IMR-90 (cell line): ENCODE measurements at regions not wholly inside any gene's neighbourhood (a gene's known extent, or its start where the extent isn't known, plus 50 kb on each side); places are given as distances from the start of the nearest gene placed in this dataset.

Source experiments
- ATAC-seq: fragments of 200-7000 bp; cut with Tn5 transposase; 2 replicates; pipeline ENCODE4 v1.9.1; 2020; ENCODE audit warnings: low read depth, mild to moderate bottlenecking, moderate library complexity
- BruUV-seq: library from RNA; stranded (reverse); fragments of 400-500 nt; replicated peaks from 2 replicates; lab custom pipeline; 2021; lab: Mats Ljungman, UMichigan
- CTCF ChIA-PET: fragments of 300-600 bp; formaldehyde crosslinking; extraction: SDS; loops from one replicate; lab custom pipeline; 2021; ENCODE audit warnings: antibody characterized with exemption; lab: Yijun Ruan, JAX
- POLR2A ChIA-PET: fragments of 300-600 bp; sonication (Branson Sonifier 250); formaldehyde crosslinking; loops from one replicate; lab custom pipeline; 2022; ENCODE audit warnings: antibody characterized with exemption; ENCODE audit not compliant: unreplicated experiment; lab: Charles Lee
- DNase-seq: peaks from one replicate; pipeline ENCODE4 v3.0.0; 2013
- H2AFZ ChIP-seq: replicated peaks from 2 replicates; pipeline ENCODE3; 2013; ENCODE audit warnings: low read length, mild to moderate bottlenecking; ENCODE audit not compliant: poor library complexity
- H2AK5ac ChIP-seq: 2 replicates; pipeline ENCODE4 v1.6.1; 2013; ENCODE audit warnings: low read depth, low read length, inconsistent platforms
- H2AK9ac ChIP-seq: replicated peaks from 2 replicates; pipeline ENCODE3; 2013; ENCODE audit warnings: mild to moderate bottlenecking, low read depth, low read length, moderate library complexity; ENCODE audit not compliant: poor library complexity
- H2BK120ac ChIP-seq: 2 replicates; pipeline ENCODE4 v1.6.1; 2013; ENCODE audit warnings: low read depth, low read length, inconsistent platforms
- H2BK15ac ChIP-seq: 3 replicates; pipeline ENCODE4 v1.6.1; 2013; ENCODE audit warnings: low read depth, low read length, inconsistent platforms
- H2BK20ac ChIP-seq: 2 replicates; pipeline ENCODE4 v1.6.1; 2013; ENCODE audit warnings: low read depth, mild to moderate bottlenecking, inconsistent platforms, low read length, moderate library complexity
- H2BK5ac ChIP-seq: 2 replicates; pipeline ENCODE4 v1.6.1; 2013; ENCODE audit warnings: mild to moderate bottlenecking, low read depth, low read length, inconsistent platforms; ENCODE audit not compliant: poor library complexity, severe bottlenecking
- H3K14ac ChIP-seq: replicated peaks from 2 replicates; pipeline ENCODE4 v1.6.1; 2013; ENCODE audit warnings: low read depth, low read length, inconsistent platforms
- H3K18ac ChIP-seq: 2 replicates; pipeline ENCODE4 v1.6.1; 2013; ENCODE audit warnings: low read depth, low read length, control low read depth
- H3K23ac ChIP-seq: 2 replicates; pipeline ENCODE4 v1.6.1; 2013; ENCODE audit warnings: low read depth, low read length, inconsistent platforms
- H3K27ac ChIP-seq: 2 replicates; pipeline ENCODE4 v1.5.1; 2013; ENCODE audit warnings: mild to moderate bottlenecking, control low read depth, low read length; ENCODE audit not compliant: insufficient read depth
- H3K27me3 ChIP-seq: 2 replicates; pipeline ENCODE4 v1.6.1; 2013; ENCODE audit warnings: low read length; ENCODE audit not compliant: control insufficient read depth, insufficient read depth
- H3K36me3 ChIP-seq: 2 replicates; pipeline ENCODE4 v1.6.1; 2013; ENCODE audit warnings: low read length, mixed read lengths; ENCODE audit not compliant: control insufficient read depth, insufficient read depth
- H3K4ac ChIP-seq: 2 replicates; pipeline ENCODE4 v1.6.1; 2013; ENCODE audit warnings: low read depth, low read length, inconsistent platforms
- H3K4me1 ChIP-seq: 2 replicates; pipeline ENCODE4 v1.6.1; 2013; ENCODE audit warnings: low read length, mixed read lengths; ENCODE audit not compliant: control insufficient read depth, insufficient read depth
- H3K4me2 ChIP-seq: 2 replicates; pipeline ENCODE4 v1.6.1; 2013; ENCODE audit warnings: low read depth, mild to moderate bottlenecking, control low read depth, low read length, moderate library complexity
- H3K4me3 ChIP-seq: 2 replicates; pipeline ENCODE4 v1.5.1; 2013; ENCODE audit warnings: low read depth, mild to moderate bottlenecking, control low read depth, low read length, moderate library complexity; ENCODE audit not compliant: insufficient read depth
- H3K56ac ChIP-seq: 2 replicates; pipeline ENCODE4 v1.6.1; 2013; ENCODE audit warnings: low read length, inconsistent platforms; ENCODE audit not compliant: insufficient read depth; ENCODE audit errors: extremely low read depth
- H3K79me1 ChIP-seq, 2 experiments: 2 replicates each; pipeline ENCODE4 v1.6.1; 2013; ENCODE audit warnings: low read length in 2 of 2, inconsistent platforms in 1 of 2, low read depth in 1 of 2
- H3K9ac ChIP-seq: 2 replicates; pipeline ENCODE4 v1.6.1; 2013; ENCODE audit warnings: low read depth, low read length, control low read depth
- H3K9me1 ChIP-seq: 2 replicates; pipeline ENCODE4 v1.6.1; 2013; ENCODE audit warnings: low read length, inconsistent platforms; ENCODE audit not compliant: insufficient read depth
- H3K9me3 ChIP-seq: 2 replicates; pipeline ENCODE4 v1.6.1; 2013; ENCODE audit warnings: low read length; ENCODE audit not compliant: control insufficient read depth, insufficient read depth
- H4K20me1 ChIP-seq: 2 replicates; pipeline ENCODE4 v1.6.1; 2013; ENCODE audit warnings: low read length, inconsistent platforms; ENCODE audit not compliant: insufficient read depth
- H4K5ac ChIP-seq: 2 replicates; pipeline ENCODE4 v1.6.1; 2013; ENCODE audit warnings: mild to moderate bottlenecking, low read depth, low read length, control low read depth
- H4K8ac ChIP-seq, 2 experiments: 2 replicates each; pipeline ENCODE4 v1.6.1; 2013; ENCODE audit warnings: low read depth in 2 of 2, low read length in 2 of 2, control low read depth in 1 of 2, inconsistent platforms in 1 of 2
- H4K91ac ChIP-seq: 2 replicates; pipeline ENCODE4 v1.6.1; 2013; ENCODE audit warnings: low read depth, low read length, inconsistent platforms; ENCODE audit not compliant: insufficient read depth
- BHLHE40 ChIP-seq: fragments of 150-350 bp; IDR thresholded peaks from 2 replicates; pipeline ENCODE4 v1.6.1; 2016; ENCODE audit warnings: mild to moderate bottlenecking, low read depth, low read length
- CTCF ChIP-seq: conservative IDR thresholded peaks from 2 replicates; pipeline ENCODE4 v1.5.1; 2012; ENCODE audit warnings: mild to moderate bottlenecking, low read depth, low read length, improper control_type of control experiment
- ELK1 ChIP-seq: fragments of 150-350 bp; IDR thresholded peaks from 2 replicates; pipeline ENCODE4 v1.6.1; 2016; ENCODE audit warnings: low read depth, mild to moderate bottlenecking, low read length, moderate library complexity, borderline replicate concordance
- MAZ ChIP-seq: IDR thresholded peaks from 2 replicates; pipeline ENCODE4 v1.6.1; 2012; ENCODE audit warnings: low read depth, mild to moderate bottlenecking, low read length, improper control_type of control experiment, moderate library complexity, borderline replicate concordance
- POLR2A ChIP-seq: IDR thresholded peaks from 2 replicates; pipeline ENCODE4 v1.6.1; 2012; ENCODE audit warnings: mild to moderate bottlenecking, low read depth, low read length
- RAD21 ChIP-seq: IDR thresholded peaks from 2 replicates; pipeline ENCODE4 v1.6.1; 2012; ENCODE audit warnings: low read length, improper control_type of control experiment
- RFX5 ChIP-seq: IDR thresholded peaks from 2 replicates; pipeline ENCODE4 v1.8.0; 2012; ENCODE audit warnings: low read depth, mild to moderate bottlenecking, low read length, moderate library complexity
- SMC3 ChIP-seq: fragments of 150-350 bp; IDR thresholded peaks from 2 replicates; pipeline ENCODE4 v1.6.1; 2016; ENCODE audit warnings: low read depth, mild to moderate bottlenecking, antibody characterized with exemption, low read length, moderate library complexity
- USF2 ChIP-seq: fragments of 150-350 bp; IDR thresholded peaks from 2 replicates; pipeline ENCODE4 v1.6.1; 2017; ENCODE audit warnings: mild to moderate bottlenecking, antibody characterized with exemption, low read length, low read depth
- WGBS, 2 experiments: methylation state at CpG; one replicate each; pipeline versions ENCODE4 v1.1.5 to v1.1.7; 2013; ENCODE audit warnings: missing lambda C conversion rate in 2 of 2; ENCODE audit not compliant: insufficient read length in 1 of 2; ENCODE audit errors: extremely low coverage in 2 of 2; 5-methylcytosine and 5-hydroxymethylcytosine counted together
- dilution Hi-C: fragments of 300-500 bp; cut with HindIII; formaldehyde crosslinking; loops from one replicate; pipeline ENCODE4 v1.14.3; 2018; ENCODE audit warnings: low sequenced_read_pairs; ENCODE audit not compliant: unreplicated experiment
- in situ Hi-C: fragments of 300-500 bp; cut with MboI; formaldehyde crosslinking; loops from 3 replicates; pipeline ENCODE4 v1.14.3; 2019; ENCODE audit warnings: low sequenced_read_pairs, inconsistent platforms, mixed read lengths
- intact Hi-C: fragments of 100-400 bp; cut with micrococcal nuclease; formaldehyde crosslinking; loops from 2 replicates; pipeline ENCODE4 v1.10.0; 2022

- H3K4me3 ChIP-seq = no peak overlapping the region
- H3K23ac ChIP-seq = no peak overlapping the region
- H3K79me1 ChIP-seq = no peaks in the 10 kb centered on the region
- no peak overlapping the region for H3K27ac ChIP-seq
- no peaks in the 10 kb centered on the region for H3K4me1 ChIP-seq
- H2BK120ac ChIP-seq = no peak overlapping the region
- no peaks in the 10 kb centered on the region for H4K20me1 ChIP-seq
- no peak for TF ChIP-seq ELK1
- TF ChIP-seq CTCF = peak; percentile 19; the same call in 1 of the 2 replicates
- no peak for TF ChIP-seq SMC3
- TF ChIP-seq MAZ = no peak
- no peak for TF ChIP-seq POLR2A
- TF ChIP-seq BHLHE40 = no peak
- no peak for TF ChIP-seq USF2
- no peak for TF ChIP-seq RFX5
- peak; percentile 29; the same call in 1 of the 2 replicates for TF ChIP-seq RAD21
- no peak overlapping the region for H2AK9ac ChIP-seq
- CTCF ChIA-PET = no interaction called here
- no peak overlapping the region for H2AFZ ChIP-seq
- no peaks in the 10 kb centered on the region for H3K9me1 ChIP-seq
- H2AK5ac ChIP-seq = no peak overlapping the region
- no peak overlapping the region for H3K56ac ChIP-seq
- no peak overlapping the region for H3K14ac ChIP-seq
- intact Hi-C loops (no loop called here), in situ Hi-C loops (no loop called here), dilution Hi-C loops (no loop called here)
- POLR2A ChIA-PET = no interaction called here
- no TSS peak for BruUV-seq
- H3K18ac ChIP-seq = no peak overlapping the region
- no peak overlapping the region for H2BK5ac ChIP-seq
- H2BK20ac ChIP-seq = no peak overlapping the region
- H3K9me3 ChIP-seq = no peaks in the 10 kb centered on the region
- H3K4me2 ChIP-seq = no peak overlapping the region
- H3K27me3 ChIP-seq = peaks cover 39% of the 10 kb centered on the region
- no peak overlapping the region for H2BK15ac ChIP-seq
- no peak for ATAC-seq
- no peak overlapping the region for H3K9ac ChIP-seq
- no peak overlapping the region for H4K5ac ChIP-seq
- no peak overlapping the region for H4K8ac ChIP-seq
- DNase-seq = no peak
- no peak overlapping the region for H4K91ac ChIP-seq
- WGBS, 2 experiments = 35% methylated on average over 14 of the region's 36 CpGs; no CpG with 5 or more reads in 1 of the 2 experiments
- H3K4ac ChIP-seq = no peak overlapping the region
- no peaks in the 10 kb centered on the region for H3K36me3 ChIP-seq
Measured at GRCh38 chrX:40298572-40299479, 201.1 kb upstream of the BCOR start.
